ENCODE measurements at regions not wholly inside any gene's neighbourhood (a gene's known extent, or its start where the extent isn't known, plus 50 kb on each side); places are given as distances from the start of the nearest gene placed in this dataset.

GRCh38 chr6:145241039-145241438 lies 494.3 kb downstream of the EPM2A start:
- no peak for DNase-seq (ENCODE audit: low read depth)

GRCh38 chr6:145241721-145242120 lies 493.6 kb downstream of the EPM2A start:
- no peak for DNase-seq (ENCODE audit: low read depth)

DNA sequence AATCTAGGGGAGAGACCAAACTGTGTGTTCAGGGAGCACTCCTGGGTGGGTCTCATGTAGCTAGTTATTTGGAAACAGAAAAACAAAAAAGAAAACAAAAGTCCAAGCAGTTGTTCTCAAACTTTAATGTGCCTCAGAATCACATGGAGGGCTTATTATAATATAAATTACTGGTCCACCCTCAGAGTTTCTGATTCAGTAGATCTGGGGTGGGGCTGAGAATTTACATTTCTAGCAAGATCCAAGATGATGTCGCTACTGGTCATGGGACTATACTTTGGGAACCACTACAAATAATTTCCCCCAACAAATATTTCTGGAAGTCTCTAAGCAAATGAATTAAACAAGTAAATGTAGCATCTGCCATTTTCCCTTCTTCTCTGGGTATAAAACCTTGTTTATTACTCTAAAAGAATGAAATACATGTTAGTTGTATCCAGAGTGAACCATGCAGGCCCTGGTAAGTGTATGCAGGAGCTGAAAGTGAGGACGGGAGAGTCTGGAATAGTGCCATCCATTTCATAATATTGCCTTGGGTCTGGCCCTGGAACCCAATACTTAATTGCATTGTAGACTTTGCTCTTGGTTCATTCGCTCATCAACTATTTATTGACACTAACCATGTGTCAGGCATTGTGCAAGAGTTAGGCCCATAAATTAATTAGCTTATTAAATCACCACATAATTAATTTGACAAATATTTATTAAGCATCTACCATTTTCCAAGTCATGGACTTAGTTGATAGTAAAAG lies 490.8 kb downstream of the EPM2A start:
- no peak for DNase-seq (ENCODE audit: low read depth)

- no peak for DNase-seq (ENCODE audit: low read depth)
Measured at GRCh38 chr6:145245119-145245518, 490.2 kb downstream of the EPM2A start.

- DNase-seq (ENCODE audit: low read depth): no peak
Measured at GRCh38 chr6:145247692-145248419, 487.5 kb downstream of the EPM2A start.

- DNase-seq (ENCODE audit: low read depth): no peak
Measured at GRCh38 chr6:145250436-145250835, 484.9 kb downstream of the EPM2A start.

- DNase-seq (ENCODE audit: low read depth): no peak
Measured at GRCh38 chr6:145252737-145253136, 482.6 kb downstream of the EPM2A start.

- no peak for DNase-seq (ENCODE audit: low read depth)
Measured at GRCh38 chr6:145254649-145255401, 480.5 kb downstream of the EPM2A start.

DNA sequence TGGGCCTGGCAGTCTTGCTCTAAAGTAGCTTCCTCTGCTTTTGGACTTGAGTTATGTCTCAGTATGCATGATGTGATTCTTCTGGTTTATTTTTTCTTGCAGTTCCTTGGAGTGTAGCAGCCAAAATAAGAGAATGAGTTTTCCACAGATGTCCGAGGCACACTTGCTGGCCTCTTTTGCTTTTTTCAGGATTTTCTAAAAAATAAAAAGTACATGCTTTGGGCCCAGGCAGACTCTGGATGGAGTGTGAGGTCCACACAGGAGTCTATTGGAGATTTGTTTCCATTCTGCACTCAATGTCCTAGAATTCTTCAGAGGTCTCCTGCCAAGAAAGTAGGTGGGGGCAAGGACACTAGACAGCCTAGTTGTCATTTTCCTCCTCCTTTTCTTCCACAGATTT lies 477.6 kb downstream of the EPM2A start:
- no peak for DNase-seq (ENCODE audit: low read depth)

- no peak for DNase-seq (ENCODE audit: low read depth)
Measured at GRCh38 chr6:145258122-145258521, 477.2 kb downstream of the EPM2A start.

GRCh38 chr6:145260484-145261175 lies 474.7 kb downstream of the EPM2A start:
- DNase-seq (ENCODE audit: low read depth): no peak

- DNase-seq (ENCODE audit: low read depth): no peak
Measured at GRCh38 chr6:145261758-145262157, 473.6 kb downstream of the EPM2A start.

DNA sequence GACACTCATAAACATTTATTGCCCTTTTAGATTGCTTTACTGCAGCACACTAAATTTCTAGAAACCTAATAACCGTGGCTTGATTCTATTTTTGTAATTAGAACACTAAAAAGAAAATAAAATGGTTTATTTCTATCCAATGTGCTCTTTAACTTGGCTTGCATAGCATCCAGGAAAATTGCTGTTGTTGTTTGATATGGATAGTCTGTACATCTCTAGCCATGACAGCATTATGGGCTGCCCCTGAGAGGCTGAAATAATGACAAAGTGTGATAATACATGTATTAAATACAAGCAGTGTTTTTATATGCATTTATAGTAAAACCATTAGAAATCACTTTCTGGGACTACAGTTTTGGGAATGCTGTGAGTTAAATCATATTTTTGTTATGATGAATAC lies 472.5 kb downstream of the EPM2A start:
- DNase-seq (ENCODE audit: low read depth): no peak

DNA sequence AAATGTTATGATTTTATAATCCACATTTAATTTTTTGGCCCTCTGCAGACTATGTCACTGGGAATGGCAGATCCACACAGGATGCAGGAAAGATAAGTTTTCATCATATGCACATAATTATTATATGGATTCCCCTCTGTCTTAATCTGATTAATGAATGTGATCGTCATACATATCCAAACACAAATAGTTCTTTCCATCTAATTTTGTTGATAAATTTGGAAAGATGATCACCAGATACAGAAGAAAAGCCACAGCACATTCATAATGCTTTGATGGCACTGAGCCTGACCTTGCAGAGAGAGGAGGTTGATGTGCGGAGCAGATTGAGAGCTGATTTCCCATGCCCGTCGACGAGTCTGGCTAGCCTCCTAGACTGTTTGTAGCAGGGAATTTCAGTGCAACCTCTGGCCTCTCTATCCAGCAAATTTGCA lies 471.5 kb downstream of the EPM2A start:
- DNase-seq (ENCODE audit: low read depth): no peak

GRCh38 chr6:145266432-145267075 lies 468.8 kb downstream of the EPM2A start:
- DNase-seq (ENCODE audit: low read depth): no peak

DNA sequence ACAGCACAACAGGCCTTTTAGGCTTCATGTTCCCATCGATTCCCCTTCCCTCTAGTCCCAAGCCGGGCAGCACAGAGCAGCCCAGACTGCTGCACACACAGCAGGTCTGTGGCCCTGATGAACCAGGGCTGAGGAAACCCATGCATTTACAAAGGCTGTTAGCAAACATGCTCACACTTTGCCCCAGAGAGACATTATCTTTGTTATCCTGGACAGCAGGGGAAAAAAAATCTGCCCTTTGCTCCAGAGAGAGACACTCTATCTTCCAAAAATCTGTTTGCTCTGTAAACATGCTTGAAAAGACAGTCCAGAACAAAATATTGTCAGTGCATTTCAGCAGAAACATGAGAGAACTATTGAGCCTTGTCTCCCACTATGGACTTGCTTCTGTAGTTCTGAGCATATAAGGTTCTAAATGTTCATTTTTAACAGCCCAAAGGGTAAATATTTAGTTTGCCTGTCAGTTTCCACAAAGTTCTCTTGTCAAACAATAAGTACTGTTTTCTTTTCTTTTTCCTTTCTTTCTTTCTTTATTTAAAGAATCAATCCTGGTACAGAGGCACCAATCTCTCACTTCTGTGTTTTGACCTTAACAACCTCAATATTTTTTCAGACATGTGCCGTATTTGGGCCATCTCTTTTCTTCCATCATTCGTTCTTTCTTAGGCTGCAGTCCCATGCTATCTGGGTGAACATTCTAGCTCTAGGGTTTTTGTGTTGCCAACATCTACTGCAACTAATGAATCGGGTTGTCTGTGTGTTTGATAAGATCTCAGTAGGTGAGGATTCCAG lies 468.0 kb downstream of the EPM2A start:
- DNase-seq (ENCODE audit: low read depth): no peak

DNA sequence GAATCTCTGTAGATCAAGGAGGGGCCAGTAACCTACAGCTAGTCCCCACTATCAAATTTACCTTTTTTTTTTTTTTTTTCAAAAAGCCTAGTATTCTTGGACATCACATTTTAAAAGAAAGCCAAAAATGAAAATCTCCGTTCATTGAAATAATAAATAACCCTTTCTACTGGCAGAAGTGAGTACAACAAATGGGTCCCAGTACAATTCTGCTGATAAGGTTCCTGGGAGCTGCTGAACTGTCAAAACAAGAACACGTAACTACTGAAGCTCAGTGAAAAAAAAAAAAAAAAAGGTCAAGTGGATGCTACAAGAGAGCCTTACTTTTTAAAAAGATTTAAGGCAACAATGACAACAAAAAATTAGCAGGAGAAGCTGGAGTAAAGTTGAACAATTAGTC lies 464.9 kb downstream of the EPM2A start:
- DNase-seq (ENCODE audit: low read depth): no peak

DNA sequence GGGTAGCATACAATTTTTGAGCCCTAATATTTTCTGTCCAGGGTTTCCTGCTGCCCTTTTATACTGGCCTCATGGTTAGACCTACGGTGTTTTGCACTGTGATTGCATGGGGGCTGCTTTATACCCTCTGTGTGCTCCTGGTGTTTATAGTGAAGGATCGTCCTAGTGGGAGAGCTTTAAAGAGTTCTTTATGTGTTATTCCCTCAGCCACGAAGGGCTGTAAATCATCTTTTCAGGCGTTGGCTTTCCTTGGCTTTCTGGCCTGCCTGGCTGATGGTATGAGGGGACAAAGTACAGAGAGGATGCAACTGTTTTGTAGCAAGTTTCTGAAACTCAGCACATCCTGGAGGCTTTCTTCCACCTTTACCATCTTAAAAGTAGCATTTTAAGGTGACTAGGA lies 464.3 kb downstream of the EPM2A start:
- DNase-seq (ENCODE audit: low read depth): no peak

GRCh38 chr6:145271577-145271976 lies 463.7 kb downstream of the EPM2A start:
- no peak for DNase-seq (ENCODE audit: low read depth)

- DNase-seq (ENCODE audit: low read depth): no peak
Measured at GRCh38 chr6:145272246-145272645, 463.1 kb downstream of the EPM2A start.

- no peak for DNase-seq (ENCODE audit: low read depth)
Measured at GRCh38 chr6:145273136-145273535, 462.2 kb downstream of the EPM2A start.

Data from activated gamma-delta T cell treated with anti-CD3 and anti-CD28 coated beads, Interleukin-2, amount 50 U/mL, for 16 hours (primary cell).